Esophagus muscularis mucosa (tissue), 3 donors: ENCODE measurements at regions not wholly inside any gene's neighbourhood (a gene's known extent, or its start where the extent isn't known, plus 50 kb on each side); places are given as distances from the start of the nearest gene placed in this dataset.

ENCODE experiments used
- CTCF ChIP-seq, 3 experiments: fragments of 200-600 bp in 2 of 3; fragments of 450-650 bp in 1 of 3; sonication (generic) in 2 of 3; IDR thresholded peaks; one replicate each; pipeline ENCODE4 v1.5.1; 2017 to 2019; ENCODE audit warnings: antibody characterized with exemption in 3 of 3, mild to moderate bottlenecking in 2 of 3, moderate library complexity in 1 of 3
- POLR2A ChIP-seq: fragments of 450-650 bp; IDR thresholded peaks from one replicate; pipeline ENCODE4 v1.6.1; 2017; ENCODE audit warnings: antibody characterized with exemption, moderate library complexity, mild to moderate bottlenecking, low read depth

GRCh38 chr12:111308473-111308872 is 60.4 kb downstream of the PHETA1 start:
- TF ChIP-seq CTCF (IDR thresholded peaks at IDR 0.05) (no peak), POLR2A (no peak)
